Hematopoietic multipotent progenitor cell treated with erythropoietin and hydrocortisone succinate and interleukin-3 and kit ligand, for 4 days (in vitro differentiated cells): ENCODE measurements at regions not wholly inside any gene's neighbourhood (a gene's known extent, or its start where the extent isn't known, plus 50 kb on each side); places are given as distances from the start of the nearest gene placed in this dataset.

Experiments
- DNase-seq: peaks from one replicate; pipeline ENCODE4 v3.0.0-alpha.2; 2015

DNA sequence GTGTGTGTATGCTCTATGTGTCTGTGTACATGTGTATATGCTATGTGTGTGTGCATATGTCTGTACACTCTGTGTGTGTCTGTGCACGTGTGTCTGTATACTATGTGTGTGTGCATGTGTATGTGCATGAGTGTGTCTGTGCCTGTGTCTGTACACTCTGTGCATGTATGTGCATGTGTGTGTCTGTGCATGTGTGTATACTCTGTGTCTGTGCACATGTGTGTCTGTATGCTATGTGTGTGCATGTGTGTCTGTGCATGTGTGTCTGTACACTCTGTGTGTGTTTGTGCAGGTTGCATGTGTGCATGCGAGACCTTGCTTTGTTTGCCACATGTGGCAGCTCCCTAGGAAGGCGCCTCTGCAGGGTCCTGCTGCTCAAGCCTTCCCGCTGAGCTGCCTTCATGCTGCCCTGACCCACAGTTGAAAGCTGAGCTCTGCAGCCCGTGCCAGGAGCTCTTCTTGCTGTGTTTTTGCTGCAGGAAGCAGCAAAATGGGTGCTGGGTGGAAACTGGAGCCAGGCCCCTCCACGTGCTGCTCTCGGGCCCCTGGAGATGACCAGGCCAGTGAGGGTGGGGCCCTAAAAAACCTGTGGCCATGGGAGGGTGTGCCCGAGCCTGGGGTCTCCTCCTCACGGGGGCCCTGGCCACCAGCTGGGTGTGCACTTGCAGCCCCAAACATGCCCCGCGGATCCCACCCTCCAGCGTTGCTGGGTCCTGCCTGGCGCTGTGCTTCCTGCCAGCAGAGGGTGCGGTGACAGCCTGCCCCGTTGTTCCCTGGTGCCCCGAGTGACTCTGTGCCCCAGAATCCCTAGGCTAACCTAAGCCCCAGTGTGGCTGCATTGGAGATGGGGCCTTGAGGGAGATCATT is 109.1 kb downstream of the DACT2 start:
- no peak for DNase-seq

DNA sequence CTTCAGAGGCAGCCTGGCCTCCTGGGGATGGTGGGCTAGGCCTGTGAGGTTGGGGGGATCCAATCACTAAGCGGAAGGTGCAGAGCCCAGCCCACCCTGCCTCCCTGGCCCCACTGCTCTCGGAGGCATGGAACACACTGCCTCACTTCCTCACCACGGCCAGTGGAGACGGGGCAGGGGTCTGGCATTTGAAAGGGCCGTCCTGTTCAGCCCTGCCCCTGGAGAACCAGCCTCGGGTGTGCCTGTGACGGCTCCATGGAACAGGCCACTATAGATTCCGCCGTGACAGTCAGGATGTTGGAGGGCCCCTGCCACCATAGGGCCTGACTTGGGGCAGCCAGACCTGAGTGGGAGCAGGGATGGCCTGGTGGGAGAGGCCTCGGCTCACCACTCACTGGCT is 110.2 kb downstream of the DACT2 start:
- no peak for DNase-seq

DNA sequence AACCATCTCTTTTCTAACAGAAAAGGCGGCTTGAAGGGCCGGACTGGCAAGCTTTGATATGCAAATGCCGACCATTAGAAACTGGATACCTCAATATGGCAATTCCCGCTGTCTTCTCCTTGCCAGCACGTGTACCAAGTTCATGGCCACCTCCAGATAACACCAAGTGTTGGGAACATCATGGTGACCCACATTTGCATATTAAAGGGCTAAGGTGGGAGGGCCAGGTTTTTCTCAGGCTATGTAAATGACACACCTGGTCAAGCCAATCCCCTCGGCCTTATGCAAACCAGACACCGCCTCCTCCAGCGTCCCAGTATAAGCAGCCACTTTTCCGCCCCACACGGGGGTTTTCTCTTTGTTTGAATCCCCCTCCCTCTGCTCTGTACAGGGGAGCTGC is 110.7 kb downstream of the DACT2 start:
- no peak for DNase-seq

- DNase-seq = no peak
Measured at GRCh38 chr6:168208402-168208801, 111.2 kb downstream of the DACT2 start.

DNA sequence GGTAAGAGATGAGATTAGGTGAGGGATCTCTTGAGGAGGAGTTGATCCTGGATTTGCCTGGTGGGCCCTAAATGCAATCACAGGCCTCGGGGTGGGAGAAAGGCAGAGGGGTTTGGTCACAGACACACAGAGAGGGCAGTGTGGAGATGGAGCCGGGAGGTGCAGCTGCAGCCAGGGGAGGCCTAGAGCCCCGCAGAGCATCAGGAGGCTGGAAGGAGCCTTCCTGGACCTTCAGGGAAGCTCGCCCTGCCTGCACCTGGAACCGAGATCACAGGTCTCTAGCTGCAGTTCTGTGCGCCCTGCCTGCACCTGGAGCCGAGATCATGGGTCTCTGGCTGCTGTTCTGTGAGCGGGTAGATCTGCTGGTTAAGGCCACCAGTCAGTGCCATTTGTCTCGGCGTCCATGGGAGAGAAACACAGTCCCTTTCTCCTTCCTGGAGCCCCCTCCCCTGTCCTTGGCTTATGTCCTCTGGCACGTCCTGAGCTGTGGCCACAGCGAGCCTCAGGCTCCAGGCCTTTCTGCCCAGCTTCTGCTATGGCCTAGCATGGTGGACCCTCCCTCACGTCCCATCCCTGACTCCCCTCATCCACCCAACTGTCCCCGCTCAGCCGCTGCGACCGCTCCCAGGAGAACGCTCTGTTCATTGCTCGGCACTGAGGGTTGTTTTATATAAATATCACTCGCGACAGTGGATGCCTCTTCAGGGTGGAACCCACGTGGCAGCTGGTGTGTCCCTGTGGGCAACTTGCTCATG is 112.0 kb downstream of the DACT2 start:
- no peak for DNase-seq

GRCh38 chr6:168206661-168207274 is 112.8 kb downstream of the DACT2 start:
- DNase-seq = no peak

DNA sequence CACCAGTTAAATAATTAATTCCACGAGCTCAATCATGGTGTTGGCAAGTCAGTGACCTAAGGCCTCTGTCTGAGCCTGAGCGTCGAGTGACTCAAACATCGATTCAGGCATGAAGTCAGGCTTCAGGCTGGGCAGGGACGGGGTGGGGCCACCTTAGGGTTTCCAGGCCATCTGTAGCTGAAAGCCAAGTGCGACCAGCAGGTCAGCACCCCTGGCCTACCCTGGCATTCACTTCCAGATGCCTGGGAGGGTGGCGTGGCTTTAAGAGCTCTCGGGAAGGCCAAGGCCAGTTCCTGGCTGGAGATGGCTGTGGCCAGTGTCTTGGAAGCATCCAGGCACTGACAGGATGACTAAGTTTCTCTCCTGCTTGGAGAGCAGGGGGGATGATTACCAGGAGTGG is 113.4 kb downstream of the DACT2 start:
- DNase-seq = no peak

GRCh38 chr6:168201799-168202198 is 117.8 kb downstream of the DACT2 start:
- DNase-seq = no peak

DNA sequence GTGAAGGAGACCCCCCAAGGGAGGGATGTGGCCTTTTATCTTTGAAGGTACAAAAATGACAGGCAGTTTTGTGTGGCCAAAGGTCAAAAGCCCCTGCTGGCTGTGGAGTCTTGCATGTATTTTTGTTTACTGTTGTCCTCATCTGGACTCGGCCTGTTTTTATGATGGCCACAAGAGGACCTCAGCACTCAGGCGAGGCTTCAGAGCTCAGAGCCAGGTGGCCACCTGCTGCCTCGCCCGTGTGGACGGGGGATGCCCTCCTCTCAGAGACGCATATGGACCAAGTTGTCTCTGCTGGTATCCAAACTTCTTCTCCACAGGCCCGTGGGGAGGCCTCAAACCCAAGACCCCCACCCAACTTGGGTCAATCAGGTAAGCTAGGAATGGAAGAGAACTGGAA is 118.2 kb downstream of the DACT2 start:
- DNase-seq = peak; percentile 5

- DNase-seq = no peak
Measured at GRCh38 chr6:168200571-168201134, 118.9 kb downstream of the DACT2 start.

- DNase-seq = no peak
Measured at GRCh38 chr6:168198302-168199180, 119.5 kb upstream of the FRMD1 start.

DNA sequence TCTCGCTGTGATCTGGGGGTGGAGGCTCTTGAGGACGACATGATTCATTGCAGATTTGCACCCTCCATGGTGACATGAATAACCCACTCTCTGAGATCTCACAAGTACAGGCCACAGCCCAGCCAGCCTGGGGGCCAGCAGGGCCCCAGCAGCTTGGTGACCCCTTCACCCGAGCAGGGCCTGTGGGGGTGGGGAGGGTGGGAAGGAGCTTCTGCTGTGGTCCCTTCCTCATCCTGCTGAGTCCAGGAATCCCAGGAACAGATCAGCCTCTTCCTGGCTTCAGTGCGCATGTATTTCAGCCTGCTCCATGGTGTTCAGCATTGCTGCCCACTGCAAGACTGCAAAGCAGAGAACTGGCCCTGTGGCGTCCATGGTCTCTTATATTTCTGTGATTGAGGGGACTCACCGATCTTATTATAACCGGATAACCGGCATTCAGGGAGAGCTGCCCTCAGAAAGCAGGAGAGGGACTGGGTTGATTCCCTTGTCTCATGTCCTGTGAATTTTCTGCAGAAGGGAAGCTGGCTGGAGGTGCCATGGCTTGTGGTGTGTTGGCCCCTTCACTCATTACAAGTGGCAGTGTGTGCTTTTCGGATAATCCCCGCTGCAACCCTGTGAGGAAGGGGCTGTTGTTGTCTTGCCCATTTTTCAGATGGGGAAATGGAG is 118.8 kb upstream of the FRMD1 start:
- DNase-seq = no peak

DNA sequence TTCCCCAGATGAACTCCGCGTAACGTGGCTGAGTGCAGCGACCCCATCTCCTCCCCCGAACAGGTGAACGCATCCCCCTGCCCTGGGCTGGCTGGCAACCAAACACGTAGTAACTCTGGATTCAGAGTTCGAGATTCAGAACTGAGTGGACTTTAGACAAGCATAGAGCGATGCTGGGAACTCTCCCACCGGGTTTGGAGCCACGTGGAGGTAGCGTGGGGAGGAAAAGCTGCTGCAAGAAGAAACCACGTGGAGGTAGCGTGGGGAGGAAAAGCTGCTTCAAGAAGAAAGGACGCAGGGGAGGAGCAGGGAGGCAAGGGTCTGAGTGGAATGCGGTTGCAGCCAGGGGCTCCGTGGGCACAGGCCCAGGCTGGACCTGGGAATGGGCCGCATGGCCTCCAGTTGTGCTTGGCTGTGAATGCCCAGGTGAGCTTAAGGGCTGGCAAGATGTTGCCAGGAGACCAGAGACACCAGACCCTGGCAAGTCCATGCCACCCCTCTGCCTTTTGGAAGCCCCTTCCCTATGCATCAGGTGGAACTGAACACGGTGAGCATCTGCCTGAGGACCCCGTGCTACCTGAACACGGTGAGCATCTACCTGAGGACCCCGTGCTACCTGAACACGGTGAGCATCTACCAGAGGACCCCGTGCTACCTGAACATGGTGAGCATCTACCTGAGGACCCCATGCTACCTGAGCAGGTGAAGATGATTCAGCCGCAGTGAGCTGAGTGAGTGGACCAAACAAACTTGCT is 118.0 kb upstream of the FRMD1 start:
- no peak for DNase-seq

DNA sequence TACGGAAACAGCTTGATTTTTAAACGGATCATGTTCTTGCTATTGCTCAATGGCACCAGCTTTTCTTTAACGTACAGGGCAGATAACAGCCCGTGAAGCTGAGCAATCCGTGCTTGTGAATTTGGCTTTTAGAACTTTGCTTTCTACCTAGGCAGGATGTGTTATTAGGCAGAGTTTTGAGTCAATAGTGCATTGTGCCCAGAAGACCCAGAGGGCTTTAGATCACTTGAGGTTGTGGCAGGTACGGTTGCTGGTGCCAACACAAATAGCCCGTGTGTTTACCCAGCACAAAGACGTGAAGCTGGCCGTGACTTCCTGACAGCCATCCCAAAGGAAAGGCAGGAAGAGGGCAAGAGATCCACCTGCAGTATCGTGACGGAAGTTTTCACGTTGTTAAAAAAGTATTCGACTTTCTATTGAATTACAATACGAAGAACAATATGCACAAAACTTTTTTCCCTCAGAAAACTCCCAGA is 117.4 kb upstream of the FRMD1 start:
- DNase-seq = no peak

GRCh38 chr6:168195712-168196111 is 116.7 kb upstream of the FRMD1 start:
- no peak for DNase-seq

GRCh38 chr6:168194732-168195567 is 115.9 kb upstream of the FRMD1 start:
- no peak for DNase-seq

DNA sequence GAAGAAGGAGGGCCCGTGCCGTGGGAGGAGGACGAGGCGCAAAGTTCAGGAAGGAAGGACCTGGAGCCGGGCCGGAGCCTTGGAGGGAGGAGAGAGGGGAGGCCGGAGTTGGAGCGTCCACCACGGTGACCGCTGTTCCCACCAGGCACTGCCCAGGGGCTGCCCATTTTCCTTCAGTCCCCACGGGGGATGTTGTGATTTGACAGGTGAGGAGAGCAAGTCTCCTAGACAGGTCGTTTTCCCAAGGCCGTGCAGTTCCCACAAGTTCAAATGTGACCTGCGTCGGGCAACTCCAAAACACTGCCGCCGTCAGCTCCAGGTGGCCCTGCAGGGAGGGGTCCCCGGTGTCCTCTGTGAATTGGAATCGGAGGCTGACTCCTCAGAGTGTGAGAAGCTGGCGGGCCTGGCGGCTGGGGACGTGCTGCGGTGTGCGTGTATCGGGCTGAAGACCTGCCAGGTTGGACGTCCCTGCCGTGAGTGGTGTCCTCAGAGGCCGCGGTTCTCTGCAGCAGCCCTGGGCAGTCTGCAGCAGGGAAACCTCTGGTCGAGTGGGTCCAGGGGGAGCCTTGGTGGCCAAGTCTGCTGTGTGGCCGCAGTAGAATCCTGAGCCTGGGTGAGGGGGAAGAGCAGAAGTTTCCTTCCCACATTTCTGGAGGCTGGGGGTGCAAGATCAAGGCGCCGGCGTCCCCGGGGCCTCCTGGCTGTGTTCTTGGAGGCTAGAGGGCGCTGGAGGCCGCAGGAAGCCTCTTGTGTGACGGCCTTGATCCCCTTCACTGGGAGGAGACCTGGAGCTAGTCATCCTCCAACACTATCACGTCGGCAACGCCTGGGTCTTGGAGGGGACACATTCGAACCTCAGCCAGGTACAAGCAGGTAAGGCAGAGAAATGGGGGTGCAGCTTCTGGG is 115.1 kb upstream of the FRMD1 start:
- DNase-seq = peak; percentile 18

- DNase-seq = no peak
Measured at GRCh38 chr6:168192901-168193815, 114.1 kb upstream of the FRMD1 start.
